HepG2 (cell line): ENCODE measurements at regions not wholly inside any gene's neighbourhood (a gene's known extent, or its start where the extent isn't known, plus 50 kb on each side); places are given as distances from the start of the nearest gene placed in this dataset.
"Not testable (repeated sequence)": the region's sequence is repeated elsewhere in the genome, so short reads cannot be mapped to it uniquely, and the experiment has no call there.

ENCODE experiments used
- ATAC-seq: fragments of 200-7000 bp; cut with Tn5 transposase; 3 replicates; pipeline ENCODE4 v1.9.1; 2020; ENCODE audit warnings: mild to moderate bottlenecking, moderate library complexity
- BruUV-seq: library from RNA; stranded (reverse); fragments of 400-500 nt; replicated peaks from 2 replicates; lab custom pipeline; 2021; lab: Mats Ljungman, UMichigan
- CTCF ChIA-PET: fragments of 300-600 bp; formaldehyde crosslinking; extraction: SDS; loops from one replicate; lab custom pipeline; 2021; ENCODE audit warnings: low total read pairs, inconsistent platforms, low intra/inter-chr PET ratio; lab: Yijun Ruan, JAX
- POLR2A ChIA-PET: fragments of 350-600 bp; sonication (Branson Sonifier 250); formaldehyde crosslinking; loops from one replicate; lab custom pipeline; 2020; ENCODE audit warnings: antibody characterized with exemption, inconsistent platforms; lab: Yijun Ruan, JAX
- DNase-seq: peaks from one replicate; pipeline ENCODE4 v3.0.0-alpha.2; 2015; ENCODE audit warnings: low spot score
- FAIRE-seq: peaks from 3 replicates; lab custom pipeline; 2011; peaks lifted over from hg19 to GRCh38; lab: Jason Lieb, UNC
- H2AFZ ChIP-seq: one replicate; pipeline ENCODE4 v1.6.1; 2011; ENCODE audit warnings: low read length, inconsistent platforms
- H3K27ac ChIP-seq: fragments of 300-600 bp; 3 replicates; pipeline ENCODE4 v1.8.0; 2011; ENCODE audit warnings: mixed run types, mild to moderate bottlenecking, mixed read lengths, low read length, inconsistent platforms; ENCODE audit not compliant: insufficient read depth; ENCODE audit errors: extremely low read length
- H3K27me3 ChIP-seq, 2 experiments: fragments of 200-600 bp in 1 of 2; 2 replicates in 1 of 2; 3 replicates in 1 of 2; pipeline versions ENCODE4 v1.6.0 to v1.8.0; 2011; ENCODE audit warnings: low read length in 2 of 2, mild to moderate bottlenecking in 2 of 2, moderate library complexity in 2 of 2, inconsistent platforms in 1 of 2; ENCODE audit not compliant: insufficient read depth in 2 of 2, control insufficient read depth in 1 of 2
- H3K36me3 ChIP-seq, 2 experiments: fragments of 200-600 bp in 1 of 2; replicated peaks in 1 of 2; 2 replicates in 1 of 2; 3 replicates in 1 of 2; pipeline versions ENCODE4 v1.5.1 to v1.8.0; 2011; ENCODE audit warnings: low read length in 2 of 2, inconsistent platforms in 1 of 2; ENCODE audit not compliant: insufficient read depth in 2 of 2, control insufficient read depth in 1 of 2
- H3K4me1 ChIP-seq: 2 replicates; pipeline ENCODE4 v1.5.1; 2012; ENCODE audit warnings: low read length, inconsistent platforms; ENCODE audit not compliant: insufficient read depth
- H3K4me2 ChIP-seq: 2 replicates; pipeline ENCODE4 v1.6.0; 2011; ENCODE audit warnings: low read depth, low read length, inconsistent platforms
- H3K4me3 ChIP-seq, 3 experiments: fragments of 200-600 bp in 1 of 3; sonication (generic), shearing (Covaris generic) in 1 of 3; replicated peaks in 1 of 3; 2 replicates each; pipeline ENCODE4 v1.5.1; 2011 to 2016; ENCODE audit warnings: low read length in 3 of 3, inconsistent platforms in 2 of 3, low read depth in 2 of 3, mild to moderate bottlenecking in 2 of 3, control low read depth in 1 of 3, mixed read lengths in 1 of 3; ENCODE audit not compliant: insufficient read depth in 1 of 3
- H3K79me2 ChIP-seq: one replicate; pipeline ENCODE4 v1.6.1; 2011; ENCODE audit warnings: low read length, inconsistent platforms; ENCODE audit not compliant: insufficient read depth
- H3K9ac ChIP-seq: 2 replicates; pipeline ENCODE4 v1.6.0; 2011; ENCODE audit warnings: mild to moderate bottlenecking, low read depth, low read length, inconsistent platforms; ENCODE audit not compliant: insufficient read depth
- H3K9me3 ChIP-seq: 2 replicates; pipeline ENCODE4 v1.5.1; 2012; ENCODE audit warnings: mild to moderate bottlenecking, low read length
- H4K20me1 ChIP-seq: 2 replicates; pipeline ENCODE4 v1.6.0; 2011; ENCODE audit warnings: inconsistent platforms, mild to moderate bottlenecking, low read length, moderate library complexity; ENCODE audit not compliant: insufficient read depth
- WGBS: methylation state at CpG from one replicate; pipeline ENCODE4 v1.1.6; 2017; ENCODE audit warnings: low lambda C conversion rate; 5-methylcytosine and 5-hydroxymethylcytosine counted together
- in situ Hi-C: cut with HindIII; loops from 2 replicates; pipeline ENCODE4 v1.10.0; 2017; ENCODE audit warnings: low pct_unique_long_range_greater_than_20kb; ENCODE audit not compliant: extremely low pct_ligation_motif_present
- intact Hi-C: fragments of 100-400 bp; cut with micrococcal nuclease; formaldehyde crosslinking; loops from one replicate; pipeline ENCODE4 v1.10.0; 2022; ENCODE audit not compliant: unreplicated experiment

- H4K20me1 ChIP-seq, H2AFZ ChIP-seq, H3K27me3 ChIP-seq, BruUV-seq, H3K27ac ChIP-seq, FAIRE-seq, H3K36me3 ChIP-seq, POLR2A ChIA-PET, in situ Hi-C loops, DNase-seq, CTCF ChIA-PET, H3K4me2 ChIP-seq, H3K4me3 ChIP-seq, H3K79me2 ChIP-seq, intact Hi-C loops, H3K9ac ChIP-seq, H3K4me1 ChIP-seq, ATAC-seq: not testable (repeated sequence)
- peaks cover 36% of the 10 kb centered on the region for H3K9me3 ChIP-seq
- 1% methylated on average over 3 of the region's 3 CpGs for WGBS
Observed at GRCh38 chr21:28008245-28008644, 984.4 kb downstream of the LTN1 start.

- ATAC-seq, DNase-seq, FAIRE-seq, H2AFZ ChIP-seq, H3K79me2 ChIP-seq, H3K36me3 ChIP-seq, BruUV-seq, H4K20me1 ChIP-seq, H3K27ac ChIP-seq, POLR2A ChIA-PET, H3K27me3 ChIP-seq, H3K9ac ChIP-seq, H3K4me1 ChIP-seq, in situ Hi-C loops, H3K4me3 ChIP-seq, CTCF ChIA-PET, H3K4me2 ChIP-seq, intact Hi-C loops: not testable (repeated sequence)
- 34% methylated on average over 2 of the region's 2 CpGs for WGBS
- H3K9me3 ChIP-seq: peaks cover 29% of the 10 kb centered on the region
Observed at GRCh38 chr21:28003627-28004026, 989.0 kb downstream of the LTN1 start.

- ATAC-seq, H2AFZ ChIP-seq, H4K20me1 ChIP-seq, FAIRE-seq, H3K4me2 ChIP-seq, H3K9ac ChIP-seq, H3K79me2 ChIP-seq, H3K27me3 ChIP-seq, BruUV-seq, H3K4me1 ChIP-seq, in situ Hi-C loops, POLR2A ChIA-PET, intact Hi-C loops, H3K4me3 ChIP-seq, DNase-seq, H3K27ac ChIP-seq, H3K36me3 ChIP-seq, CTCF ChIA-PET: not testable (repeated sequence)
- peaks cover 30% of the 10 kb centered on the region for H3K9me3 ChIP-seq
- WGBS: 2% methylated on average over 4 of the region's 4 CpGs
Observed at GRCh38 chr21:27996906-27997305, 995.8 kb downstream of the LTN1 start.

GRCh38 chr21:27984663-27985325, 1007.9 kb downstream of the LTN1 start:
- H2AFZ ChIP-seq, H3K4me2 ChIP-seq, intact Hi-C loops, H3K4me1 ChIP-seq, H4K20me1 ChIP-seq, FAIRE-seq, H3K9ac ChIP-seq, H3K27ac ChIP-seq, H3K36me3 ChIP-seq, POLR2A ChIA-PET, in situ Hi-C loops, CTCF ChIA-PET, H3K4me3 ChIP-seq, DNase-seq, H3K27me3 ChIP-seq, BruUV-seq, H3K79me2 ChIP-seq, ATAC-seq: not testable (repeated sequence)
- WGBS: 5% methylated on average over 2 of the region's 2 CpGs
- H3K9me3 ChIP-seq: peaks cover 39% of the 10 kb centered on the region
